ENCODE measurements at regions not wholly inside any gene's neighbourhood (a gene's known extent, or its start where the extent isn't known, plus 50 kb on each side); places are given as distances from the start of the nearest gene placed in this dataset.

DNA sequence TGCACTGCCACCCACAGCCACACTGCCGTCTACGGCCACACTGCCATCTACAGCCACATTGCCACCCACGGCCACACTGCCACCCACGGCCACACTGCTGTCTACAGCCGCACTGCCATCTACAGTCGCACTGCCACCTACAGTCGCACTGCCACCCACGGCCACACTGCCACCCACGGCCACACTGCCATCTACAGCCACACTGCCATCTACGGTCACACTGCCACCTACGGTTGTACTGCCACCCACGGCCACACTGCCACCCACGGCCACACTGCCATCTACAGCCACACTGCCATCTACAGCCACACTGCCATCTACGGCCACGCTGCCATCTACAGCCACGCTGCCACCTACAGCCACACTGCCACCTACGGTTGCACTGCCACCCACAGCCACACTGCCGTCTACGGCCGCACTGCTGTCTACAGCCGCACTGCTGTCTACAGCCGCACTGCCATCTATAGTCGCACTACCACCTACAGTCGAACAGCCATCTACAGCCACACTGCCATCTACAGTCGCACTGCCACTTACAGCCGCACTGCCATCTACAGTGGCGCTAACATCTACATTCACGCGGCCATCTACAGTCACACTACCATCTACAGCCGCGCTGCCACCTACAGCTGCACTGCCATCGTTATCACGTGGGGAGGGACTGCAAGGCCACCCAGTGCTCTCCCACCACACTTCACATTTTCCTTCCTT lies 154.6 kb upstream of the AFDN start (continued):
- TF ChIP-seq ZNF160 (CRISPR knock-in tag; IDR thresholded peaks at IDR 0.05) (no peak), ESRRA (CRISPR knock-in tag; IDR thresholded peaks at IDR 0.05; ENCODE audit: low read depth) (0 out of 2 replicates have a peak, but pooled peaks have one; percentile 39), ZNF619 (CRISPR knock-in tag; IDR thresholded peaks at IDR 0.05) (0 out of 2 replicates have a peak, but pooled peaks have one; percentile 68), ZNF83 (CRISPR knock-in tag; IDR thresholded peaks at IDR 0.05; ENCODE audit: borderline replicate concordance) (peak; percentile 41; the same call in 1 of the 2 replicates), KAT7 (CRISPR knock-in tag; IDR thresholded peaks at IDR 0.05; ENCODE audit: borderline replicate concordance) (no peak), KLF13 (CRISPR knock-in tag; IDR thresholded peaks at IDR 0.05) (0 out of 2 replicates have a peak, but pooled peaks have one; percentile 65), MAFG (CRISPR knock-in tag; IDR thresholded peaks at IDR 0.05) (no peak), EP300 (IDR thresholded peaks at IDR 0.05; ENCODE audit: low read depth in 2 of 2, low read length in 2 of 2) (no peak), EP300 (CRISPR knock-in tag; IDR thresholded peaks at IDR 0.05; ENCODE audit: borderline replicate concordance) (no peak), REL (CRISPR knock-in tag; conservative IDR thresholded peaks at IDR 0.05) (0 out of 2 replicates have a peak, but pooled peaks have one; percentile 43), BORCS8-MEF2B (CRISPR knock-in tag; IDR thresholded peaks at IDR 0.05) (0 out of 2 replicates have a peak, but pooled peaks have one; percentile 62), SIN3B (IDR thresholded peaks at IDR 0.05; ENCODE audit: low read length) (no peak), CHD4 (IDR thresholded peaks at IDR 0.05; ENCODE audit: borderline replicate concordance, low read length) (0 out of 2 replicates have a peak, but pooled peaks have one; percentile 56), ZFY (CRISPR knock-in tag; IDR thresholded peaks at IDR 0.05) (no peak), ZNF263 (CRISPR knock-in tag; IDR thresholded peaks at IDR 0.05) (no peak), ZNF451 (CRISPR knock-in tag; IDR thresholded peaks at IDR 0.05) (peak; percentile 64; the same call in 1 of the 2 replicates), GATAD1 (CRISPR knock-in tag; IDR thresholded peaks at IDR 0.05) (no peak), KAT8 (CRISPR knock-in tag; IDR thresholded peaks at IDR 0.05) (no peak), NFE2L2 (IDR thresholded peaks at IDR 0.05; ENCODE audit: low read length) (no peak), HNRNPLL (IDR thresholded peaks at IDR 0.05; ENCODE audit: low read depth, low read length, poor library complexity, severe bottlenecking) (peak; percentile 30), ZFYVE20 (CRISPR knock-in tag; IDR thresholded peaks at IDR 0.05; ENCODE audit: borderline replicate concordance, low read depth) (no peak)
- TF ChIP-seq, protein P1, sequence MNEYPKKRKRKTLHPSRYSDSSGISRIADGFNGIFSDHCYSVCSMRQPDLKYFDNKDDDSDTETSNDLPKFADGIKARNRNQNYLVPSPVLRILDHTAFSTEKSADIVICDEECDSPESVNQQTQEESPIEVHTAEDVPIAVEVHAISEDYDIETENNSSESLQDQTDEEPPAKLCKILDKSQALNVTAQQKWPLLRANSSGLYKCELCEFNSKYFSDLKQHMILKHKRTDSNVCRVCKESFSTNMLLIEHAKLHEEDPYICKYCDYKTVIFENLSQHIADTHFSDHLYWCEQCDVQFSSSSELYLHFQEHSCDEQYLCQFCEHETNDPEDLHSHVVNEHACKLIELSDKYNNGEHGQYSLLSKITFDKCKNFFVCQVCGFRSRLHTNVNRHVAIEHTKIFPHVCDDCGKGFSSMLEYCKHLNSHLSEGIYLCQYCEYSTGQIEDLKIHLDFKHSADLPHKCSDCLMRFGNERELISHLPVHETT (CRISPR knock-in tag; conservative IDR thresholded peaks at IDR 0.05): no peak
- TF ChIP-seq, protein P2, sequence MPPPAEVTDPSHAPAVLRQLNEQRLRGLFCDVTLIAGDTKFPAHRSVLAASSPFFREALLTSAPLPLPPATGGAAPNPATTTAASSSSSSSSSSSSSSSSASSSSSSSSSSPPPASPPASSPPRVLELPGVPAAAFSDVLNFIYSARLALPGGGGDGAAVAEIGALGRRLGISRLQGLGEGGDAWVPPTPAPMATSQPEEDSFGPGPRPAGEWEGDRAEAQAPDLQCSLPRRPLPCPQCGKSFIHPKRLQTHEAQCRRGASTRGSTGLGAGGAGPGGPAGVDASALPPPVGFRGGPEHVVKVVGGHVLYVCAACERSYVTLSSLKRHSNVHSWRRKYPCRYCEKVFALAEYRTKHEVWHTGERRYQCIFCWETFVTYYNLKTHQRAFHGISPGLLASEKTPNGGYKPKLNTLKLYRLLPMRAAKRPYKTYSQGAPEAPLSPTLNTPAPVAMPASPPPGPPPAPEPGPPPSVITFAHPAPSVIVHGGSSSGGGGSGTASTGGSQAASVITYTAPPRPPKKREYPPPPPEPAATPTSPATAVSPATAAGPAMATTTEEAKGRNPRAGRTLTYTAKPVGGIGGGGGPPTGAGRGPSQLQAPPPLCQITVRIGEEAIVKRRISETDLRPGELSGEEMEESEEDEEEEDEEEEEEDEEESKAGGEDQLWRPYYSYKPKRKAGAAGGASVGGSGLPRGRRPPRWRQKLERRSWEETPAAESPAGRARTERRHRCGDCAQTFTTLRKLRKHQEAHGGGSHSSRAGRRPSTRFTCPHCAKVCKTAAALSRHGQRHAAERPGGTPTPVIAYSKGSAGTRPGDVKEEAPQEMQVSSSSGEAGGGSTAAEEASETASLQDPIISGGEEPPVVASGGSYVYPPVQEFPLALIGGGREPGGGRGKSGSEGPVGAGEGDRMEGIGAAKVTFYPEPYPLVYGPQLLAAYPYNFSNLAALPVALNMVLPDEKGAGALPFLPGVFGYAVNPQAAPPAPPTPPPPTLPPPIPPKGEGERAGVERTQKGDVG (CRISPR knock-in tag; IDR thresholded peaks at IDR 0.05; ENCODE audit: borderline replicate concordance): peak; percentile 99; the same call in 1 of the 2 replicates
- TF ChIP-seq, protein P3, sequence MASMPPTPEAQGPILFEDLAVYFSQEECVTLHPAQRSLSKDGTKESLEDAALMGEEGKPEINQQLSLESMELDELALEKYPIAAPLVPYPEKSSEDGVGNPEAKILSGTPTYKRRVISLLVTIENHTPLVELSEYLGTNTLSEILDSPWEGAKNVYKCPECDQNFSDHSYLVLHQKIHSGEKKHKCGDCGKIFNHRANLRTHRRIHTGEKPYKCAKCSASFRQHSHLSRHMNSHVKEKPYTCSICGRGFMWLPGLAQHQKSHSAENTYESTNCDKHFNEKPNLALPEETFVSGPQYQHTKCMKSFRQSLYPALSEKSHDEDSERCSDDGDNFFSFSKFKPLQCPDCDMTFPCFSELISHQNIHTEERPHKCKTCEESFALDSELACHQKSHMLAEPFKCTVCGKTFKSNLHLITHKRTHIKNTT (CRISPR knock-in tag; IDR thresholded peaks at IDR 0.05): no peak
- TF ChIP-seq, protein P4, sequence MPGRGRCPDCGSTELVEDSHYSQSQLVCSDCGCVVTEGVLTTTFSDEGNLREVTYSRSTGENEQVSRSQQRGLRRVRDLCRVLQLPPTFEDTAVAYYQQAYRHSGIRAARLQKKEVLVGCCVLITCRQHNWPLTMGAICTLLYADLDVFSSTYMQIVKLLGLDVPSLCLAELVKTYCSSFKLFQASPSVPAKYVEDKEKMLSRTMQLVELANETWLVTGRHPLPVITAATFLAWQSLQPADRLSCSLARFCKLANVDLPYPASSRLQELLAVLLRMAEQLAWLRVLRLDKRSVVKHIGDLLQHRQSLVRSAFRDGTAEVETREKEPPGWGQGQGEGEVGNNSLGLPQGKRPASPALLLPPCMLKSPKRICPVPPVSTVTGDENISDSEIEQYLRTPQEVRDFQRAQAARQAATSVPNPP (CRISPR knock-in tag; IDR thresholded peaks at IDR 0.05): no peak
